ENCODE measurements at regions not wholly inside any gene's neighbourhood (a gene's known extent, or its start where the extent isn't known, plus 50 kb on each side); places are given as distances from the start of the nearest gene placed in this dataset.

- TF ChIP-seq, protein P1, sequence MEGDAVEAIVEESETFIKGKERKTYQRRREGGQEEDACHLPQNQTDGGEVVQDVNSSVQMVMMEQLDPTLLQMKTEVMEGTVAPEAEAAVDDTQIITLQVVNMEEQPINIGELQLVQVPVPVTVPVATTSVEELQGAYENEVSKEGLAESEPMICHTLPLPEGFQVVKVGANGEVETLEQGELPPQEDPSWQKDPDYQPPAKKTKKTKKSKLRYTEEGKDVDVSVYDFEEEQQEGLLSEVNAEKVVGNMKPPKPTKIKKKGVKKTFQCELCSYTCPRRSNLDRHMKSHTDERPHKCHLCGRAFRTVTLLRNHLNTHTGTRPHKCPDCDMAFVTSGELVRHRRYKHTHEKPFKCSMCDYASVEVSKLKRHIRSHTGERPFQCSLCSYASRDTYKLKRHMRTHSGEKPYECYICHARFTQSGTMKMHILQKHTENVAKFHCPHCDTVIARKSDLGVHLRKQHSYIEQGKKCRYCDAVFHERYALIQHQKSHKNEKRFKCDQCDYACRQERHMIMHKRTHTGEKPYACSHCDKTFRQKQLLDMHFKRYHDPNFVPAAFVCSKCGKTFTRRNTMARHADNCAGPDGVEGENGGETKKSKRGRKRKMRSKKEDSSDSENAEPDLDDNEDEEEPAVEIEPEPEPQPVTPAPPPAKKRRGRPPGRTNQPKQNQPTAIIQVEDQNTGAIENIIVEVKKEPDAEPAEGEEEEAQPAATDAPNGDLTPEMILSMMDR (conservative IDR thresholded peaks at IDR 0.05; ENCODE audit: low read length): no peak
- no peak for TF ChIP-seq EZH2phosphoT487 (IDR thresholded peaks at IDR 0.05; ENCODE audit: borderline replicate concordance)
Measured at GRCh38 chr7:118583641-118584040, 359.1 kb downstream of the ANKRD7 start.

Measured in Loucy (cell line).